Glutamatergic neuron (in vitro differentiated cells): ENCODE measurements at regions not wholly inside any gene's neighbourhood (a gene's known extent, or its start where the extent isn't known, plus 50 kb on each side); places are given as distances from the start of the nearest gene placed in this dataset.

ENCODE experiments used
- DNase-seq: peaks from one replicate; pipeline ENCODE4 v3.0.0; 2022
- H3K27ac Mint-ChIP-seq: one replicate; pipeline ENCODE4 v1.8.0; 2020; ENCODE audit warnings: mild to moderate bottlenecking, mixed read lengths, inconsistent platforms; ENCODE audit not compliant: unreplicated experiment
- H3K27me3 Mint-ChIP-seq: one replicate; pipeline ENCODE4 v1.8.0; 2020; ENCODE audit warnings: mild to moderate bottlenecking, moderate library complexity, mixed read lengths, inconsistent platforms; ENCODE audit not compliant: unreplicated experiment
- H3K36me3 Mint-ChIP-seq: one replicate; pipeline ENCODE4 v1.8.0; 2020; ENCODE audit warnings: mild to moderate bottlenecking, mixed read lengths, inconsistent platforms; ENCODE audit not compliant: unreplicated experiment
- H3K4me1 Mint-ChIP-seq: one replicate; pipeline ENCODE4 v1.8.0; 2020; ENCODE audit warnings: mild to moderate bottlenecking, low read depth, mixed read lengths, inconsistent platforms; ENCODE audit not compliant: unreplicated experiment
- H3K4me3 Mint-ChIP-seq: one replicate; pipeline ENCODE4 v1.8.0; 2020; ENCODE audit warnings: mild to moderate bottlenecking, mixed read lengths, inconsistent platforms; ENCODE audit not compliant: unreplicated experiment
- H3K9me3 Mint-ChIP-seq: one replicate; pipeline ENCODE4 v1.8.0; 2020; ENCODE audit warnings: mild to moderate bottlenecking, moderate library complexity, mixed read lengths, inconsistent platforms; ENCODE audit not compliant: unreplicated experiment
- TF ChIP-seq, protein P1 (sequence below): fragments of 200-600 bp; sonication (generic); IDR thresholded peaks from one replicate; pipeline ENCODE4 v1.5.0; 2021; ENCODE audit not compliant: partially characterized antibody, unreplicated experiment

GRCh38 chr13:55554741-55555140, 1586.0 kb upstream of the PRR20A start:
- no peak for DNase-seq
- TF ChIP-seq, protein P1, sequence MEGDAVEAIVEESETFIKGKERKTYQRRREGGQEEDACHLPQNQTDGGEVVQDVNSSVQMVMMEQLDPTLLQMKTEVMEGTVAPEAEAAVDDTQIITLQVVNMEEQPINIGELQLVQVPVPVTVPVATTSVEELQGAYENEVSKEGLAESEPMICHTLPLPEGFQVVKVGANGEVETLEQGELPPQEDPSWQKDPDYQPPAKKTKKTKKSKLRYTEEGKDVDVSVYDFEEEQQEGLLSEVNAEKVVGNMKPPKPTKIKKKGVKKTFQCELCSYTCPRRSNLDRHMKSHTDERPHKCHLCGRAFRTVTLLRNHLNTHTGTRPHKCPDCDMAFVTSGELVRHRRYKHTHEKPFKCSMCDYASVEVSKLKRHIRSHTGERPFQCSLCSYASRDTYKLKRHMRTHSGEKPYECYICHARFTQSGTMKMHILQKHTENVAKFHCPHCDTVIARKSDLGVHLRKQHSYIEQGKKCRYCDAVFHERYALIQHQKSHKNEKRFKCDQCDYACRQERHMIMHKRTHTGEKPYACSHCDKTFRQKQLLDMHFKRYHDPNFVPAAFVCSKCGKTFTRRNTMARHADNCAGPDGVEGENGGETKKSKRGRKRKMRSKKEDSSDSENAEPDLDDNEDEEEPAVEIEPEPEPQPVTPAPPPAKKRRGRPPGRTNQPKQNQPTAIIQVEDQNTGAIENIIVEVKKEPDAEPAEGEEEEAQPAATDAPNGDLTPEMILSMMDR = no peak
- peaks cover 18% of the 10 kb centered on the region for H3K36me3 Mint-ChIP-seq
- H3K27ac Mint-ChIP-seq = no peak overlapping the region
- peaks cover 7% of the 10 kb centered on the region for H3K4me1 Mint-ChIP-seq
- H3K4me3 Mint-ChIP-seq = no peak overlapping the region
- peaks cover 2% of the 10 kb centered on the region for H3K27me3 Mint-ChIP-seq
- peaks cover 2% of the 10 kb centered on the region for H3K9me3 Mint-ChIP-seq

DNA sequence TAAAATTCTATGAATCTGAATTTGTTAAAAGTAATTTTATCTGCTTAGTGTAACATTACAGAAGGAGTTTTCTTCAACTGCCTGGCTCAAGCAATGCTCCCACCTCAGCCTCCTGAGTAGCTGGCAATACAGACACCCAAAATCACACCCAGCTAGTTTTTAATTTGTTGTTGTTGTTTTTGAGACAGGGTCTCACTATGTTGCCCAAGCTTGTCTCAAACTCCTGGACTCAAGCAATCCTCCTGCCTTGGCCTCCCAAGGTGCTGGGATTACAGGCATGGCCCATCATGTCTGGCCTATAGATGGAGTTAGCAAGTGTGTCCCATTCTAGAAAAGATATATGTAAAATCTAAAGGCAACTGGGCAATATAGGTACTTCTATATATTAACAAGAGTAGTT, 1580.4 kb upstream of the PRR20A start:
- Mint-ChIP-seq H3K27ac (no peak overlapping the region), H3K36me3 (no peaks in the 10 kb centered on the region), H3K4me3 (no peak overlapping the region), H3K9me3 (no peaks in the 10 kb centered on the region), H3K4me1 (peaks cover 6% of the 10 kb centered on the region), H3K27me3 (peaks cover 2% of the 10 kb centered on the region)
- TF ChIP-seq, protein P1 = no peak
- DNase-seq = no peak

- TF ChIP-seq, protein P1 = no peak
- no peak for DNase-seq
- H3K36me3 Mint-ChIP-seq = no peaks in the 10 kb centered on the region
- H3K4me1 Mint-ChIP-seq = peaks cover 6% of the 10 kb centered on the region
- H3K27me3 Mint-ChIP-seq = no peaks in the 10 kb centered on the region
- H3K27ac Mint-ChIP-seq = no peak overlapping the region
- H3K9me3 Mint-ChIP-seq = no peaks in the 10 kb centered on the region
- H3K4me3 Mint-ChIP-seq = no peak overlapping the region
Measured at GRCh38 chr13:55563267-55563666, 1577.5 kb upstream of the PRR20A start.

DNA sequence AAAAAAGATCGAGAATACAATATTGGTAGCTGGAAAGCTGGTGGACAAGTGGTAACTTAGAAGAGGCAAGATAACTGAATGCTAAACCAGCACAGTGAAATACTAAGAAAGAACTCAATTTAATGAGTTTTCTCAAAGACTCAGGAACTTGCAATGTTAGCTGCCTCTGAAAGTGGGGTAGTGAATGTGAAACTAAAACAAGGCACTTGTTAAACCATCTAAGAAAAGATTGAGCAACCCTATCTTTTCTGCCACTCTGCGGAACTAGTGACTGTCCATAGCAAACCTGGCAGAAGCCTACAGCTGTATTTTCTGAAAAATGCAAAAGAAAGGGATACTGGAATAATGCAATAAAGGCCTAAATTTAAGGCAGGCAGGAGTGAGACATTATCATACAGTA, 1574.4 kb upstream of the PRR20A start:
- DNase-seq = no peak
- TF ChIP-seq, protein P1 = no peak
- H3K27me3 Mint-ChIP-seq = no peaks in the 10 kb centered on the region
- no peak overlapping the region for H3K27ac Mint-ChIP-seq
- H3K9me3 Mint-ChIP-seq = no peaks in the 10 kb centered on the region
- H3K36me3 Mint-ChIP-seq = no peaks in the 10 kb centered on the region
- peaks cover 11% of the 10 kb centered on the region for H3K4me1 Mint-ChIP-seq
- H3K4me3 Mint-ChIP-seq = no peak overlapping the region

DNA sequence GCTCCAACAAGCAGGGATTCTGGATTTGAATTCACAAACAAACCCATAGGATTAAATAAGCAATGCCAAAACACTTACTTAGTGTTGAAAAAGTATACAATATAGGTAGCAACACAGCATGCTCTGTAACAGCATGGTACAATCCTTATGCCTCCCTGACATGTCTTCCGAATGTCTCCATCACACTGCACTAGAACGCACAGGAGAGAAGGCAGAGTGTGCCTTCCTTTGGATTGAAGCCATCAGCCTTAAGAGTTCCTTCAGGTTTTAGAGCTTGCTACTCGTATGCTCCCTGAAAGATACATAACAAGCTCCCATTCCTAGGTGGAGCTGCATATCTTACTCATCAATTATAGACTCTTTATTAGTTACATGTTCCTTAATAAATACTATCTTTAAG, 1573.9 kb upstream of the PRR20A start:
- H3K9me3 Mint-ChIP-seq = no peaks in the 10 kb centered on the region
- H3K27me3 Mint-ChIP-seq = no peaks in the 10 kb centered on the region
- no peaks in the 10 kb centered on the region for H3K36me3 Mint-ChIP-seq
- no peak overlapping the region for H3K27ac Mint-ChIP-seq
- peaks cover 11% of the 10 kb centered on the region for H3K4me1 Mint-ChIP-seq
- TF ChIP-seq, protein P1 = no peak
- DNase-seq = no peak
- no peak overlapping the region for H3K4me3 Mint-ChIP-seq
